ENCODE measurements at regions not wholly inside any gene's neighbourhood (a gene's known extent, or its start where the extent isn't known, plus 50 kb on each side); places are given as distances from the start of the nearest gene placed in this dataset.

DNA sequence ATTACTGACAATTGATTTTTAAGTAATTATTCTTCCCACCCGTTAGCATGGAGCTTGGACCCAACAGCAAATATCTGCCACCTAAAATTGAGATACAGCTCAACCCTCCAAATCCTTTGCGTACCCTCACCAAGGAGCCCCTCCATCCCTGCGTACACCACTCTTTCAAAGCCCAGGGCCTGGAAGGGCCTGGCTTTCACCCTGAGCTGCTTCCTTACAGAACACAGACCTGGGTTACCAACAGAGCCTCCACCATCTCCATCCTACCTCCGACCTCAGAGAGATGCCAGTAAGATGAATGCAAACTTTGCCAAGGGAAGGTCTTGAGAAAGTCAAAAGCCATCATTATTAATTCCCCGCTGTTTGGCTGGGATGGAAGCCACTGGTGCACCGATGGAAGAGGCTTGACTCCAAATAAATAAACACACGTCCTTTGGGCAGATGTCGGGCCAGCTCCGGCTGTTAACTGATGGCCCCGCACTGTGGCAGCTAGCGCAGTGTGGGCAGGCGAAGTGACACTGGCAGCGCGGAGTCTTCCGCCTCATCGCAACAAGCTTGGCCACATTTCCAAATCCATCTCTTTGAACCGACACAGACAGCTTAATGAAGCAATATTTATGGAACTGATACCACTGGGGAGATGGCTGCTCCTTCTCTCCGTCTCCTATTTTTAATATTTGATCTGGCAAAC, 150.2 kb upstream of the VSTM2B start (continued):
- TF ChIP-seq, protein P1, sequence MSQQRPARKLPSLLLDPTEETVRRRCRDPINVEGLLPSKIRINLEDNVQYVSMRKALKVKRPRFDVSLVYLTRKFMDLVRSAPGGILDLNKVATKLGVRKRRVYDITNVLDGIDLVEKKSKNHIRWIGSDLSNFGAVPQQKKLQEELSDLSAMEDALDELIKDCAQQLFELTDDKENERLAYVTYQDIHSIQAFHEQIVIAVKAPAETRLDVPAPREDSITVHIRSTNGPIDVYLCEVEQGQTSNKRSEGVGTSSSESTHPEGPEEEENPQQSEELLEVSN (IDR thresholded peaks at IDR 0.05; ENCODE audit: borderline replicate concordance, low read depth), result no peak
- no peak for TF ChIP-seq HDAC2 (IDR thresholded peaks at IDR 0.05)
- no peak for TF ChIP-seq MAZ (IDR thresholded peaks at IDR 0.05; ENCODE audit: borderline replicate concordance, low read depth, low read length)
- no peak for TF ChIP-seq RARB (CRISPR knock-in tag; IDR thresholded peaks at IDR 0.05)
- TF ChIP-seq GATA3 (IDR thresholded peaks at IDR 0.05; ENCODE audit: borderline replicate concordance), result no peak

DNA sequence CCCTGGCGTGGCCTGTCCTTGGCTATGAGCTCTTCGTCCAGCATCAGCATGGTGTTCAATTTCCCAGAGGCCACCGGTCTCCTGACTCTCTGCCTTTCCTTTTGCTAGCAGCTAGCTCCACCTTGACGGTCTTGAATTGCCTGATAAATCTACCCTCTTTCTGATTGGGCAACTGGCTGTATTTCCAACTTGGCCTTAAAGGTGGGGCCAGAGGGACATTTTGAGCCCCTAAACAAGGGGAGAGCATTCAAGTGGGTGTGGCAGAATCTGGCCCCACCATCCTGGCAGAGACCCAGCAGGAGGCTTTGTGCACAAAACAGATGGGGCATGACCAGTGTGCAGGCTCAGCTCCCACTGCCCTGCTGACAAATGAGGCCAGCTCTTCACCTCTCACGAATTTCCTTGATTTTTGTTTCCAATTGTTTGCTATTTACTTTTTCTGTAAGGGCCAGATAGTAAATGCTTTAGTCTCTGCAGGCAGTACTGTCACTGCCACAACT, 148.9 kb upstream of the VSTM2B start:
- WGBS (ENCODE audit: missing lambda C conversion rate), result 2% methylated on average over 5 of the region's 5 CpGs
- H3K9me3 ChIP-seq, result no peaks in the 10 kb centered on the region; the same call in 2 of the 3 replicates
- ATAC-seq, result no peak
- H3K4me3 ChIP-seq, result no peak overlapping the region
- H3K4me1 ChIP-seq, result no peaks in the 10 kb centered on the region
- H3K4me2 ChIP-seq, result no peak overlapping the region
- FAIRE-seq, result no peak
- H3K27ac ChIP-seq, result no peak overlapping the region
- ChIA-PET CTCF (interaction anchor here (0.9 kb wide), 1 partner anchor 8 kb away, joined by 5 read pairs; no protein-coding TSS in a partner anchor), POLR2A (no interaction called here)
- TF ChIP-seq MAFK (IDR thresholded peaks at IDR 0.05; ENCODE audit: partially characterized antibody) (no peak), EHF (CRISPR knock-in tag; IDR thresholded peaks at IDR 0.05) (no peak), KDM1A (IDR thresholded peaks at IDR 0.05; ENCODE audit: low read depth) (no peak), TFCP2L1 (CRISPR knock-in tag; IDR thresholded peaks at IDR 0.05) (no peak), EHMT2 (IDR thresholded peaks at IDR 0.05; ENCODE audit: low read depth) (no peak), RARB (CRISPR knock-in tag; IDR thresholded peaks at IDR 0.05) (no peak), HOXA7 (CRISPR knock-in tag; IDR thresholded peaks at IDR 0.05) (no peak), KDM5A (IDR thresholded peaks at IDR 0.05) (no peak), CBX2 (IDR thresholded peaks at IDR 0.05; ENCODE audit: borderline replicate concordance, low read depth) (no peak), JUN (IDR thresholded peaks at IDR 0.05) (no peak), GATA3 (IDR thresholded peaks at IDR 0.05; ENCODE audit: borderline replicate concordance) (no peak), FOSB (CRISPR knock-in tag; IDR thresholded peaks at IDR 0.05) (no peak), HOXB5 (CRISPR knock-in tag; IDR thresholded peaks at IDR 0.05) (no peak), MYC (IDR thresholded peaks at IDR 0.05; ENCODE audit: borderline replicate concordance, low read length) (no peak), RCOR1 (IDR thresholded peaks at IDR 0.05; ENCODE audit: low read depth, low read length) (no peak)
- TF ChIP-seq, protein P2, sequence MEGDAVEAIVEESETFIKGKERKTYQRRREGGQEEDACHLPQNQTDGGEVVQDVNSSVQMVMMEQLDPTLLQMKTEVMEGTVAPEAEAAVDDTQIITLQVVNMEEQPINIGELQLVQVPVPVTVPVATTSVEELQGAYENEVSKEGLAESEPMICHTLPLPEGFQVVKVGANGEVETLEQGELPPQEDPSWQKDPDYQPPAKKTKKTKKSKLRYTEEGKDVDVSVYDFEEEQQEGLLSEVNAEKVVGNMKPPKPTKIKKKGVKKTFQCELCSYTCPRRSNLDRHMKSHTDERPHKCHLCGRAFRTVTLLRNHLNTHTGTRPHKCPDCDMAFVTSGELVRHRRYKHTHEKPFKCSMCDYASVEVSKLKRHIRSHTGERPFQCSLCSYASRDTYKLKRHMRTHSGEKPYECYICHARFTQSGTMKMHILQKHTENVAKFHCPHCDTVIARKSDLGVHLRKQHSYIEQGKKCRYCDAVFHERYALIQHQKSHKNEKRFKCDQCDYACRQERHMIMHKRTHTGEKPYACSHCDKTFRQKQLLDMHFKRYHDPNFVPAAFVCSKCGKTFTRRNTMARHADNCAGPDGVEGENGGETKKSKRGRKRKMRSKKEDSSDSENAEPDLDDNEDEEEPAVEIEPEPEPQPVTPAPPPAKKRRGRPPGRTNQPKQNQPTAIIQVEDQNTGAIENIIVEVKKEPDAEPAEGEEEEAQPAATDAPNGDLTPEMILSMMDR (IDR thresholded peaks at IDR 0.05), result no peak
- TF ChIP-seq, protein P1 (IDR thresholded peaks at IDR 0.05; ENCODE audit: borderline replicate concordance, low read depth), result no peak
- TF ChIP-seq, protein P3, sequence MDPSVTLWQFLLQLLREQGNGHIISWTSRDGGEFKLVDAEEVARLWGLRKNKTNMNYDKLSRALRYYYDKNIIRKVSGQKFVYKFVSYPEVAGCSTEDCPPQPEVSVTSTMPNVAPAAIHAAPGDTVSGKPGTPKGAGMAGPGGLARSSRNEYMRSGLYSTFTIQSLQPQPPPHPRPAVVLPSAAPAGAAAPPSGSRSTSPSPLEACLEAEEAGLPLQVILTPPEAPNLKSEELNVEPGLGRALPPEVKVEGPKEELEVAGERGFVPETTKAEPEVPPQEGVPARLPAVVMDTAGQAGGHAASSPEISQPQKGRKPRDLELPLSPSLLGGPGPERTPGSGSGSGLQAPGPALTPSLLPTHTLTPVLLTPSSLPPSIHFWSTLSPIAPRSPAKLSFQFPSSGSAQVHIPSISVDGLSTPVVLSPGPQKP (IDR thresholded peaks at IDR 0.05; ENCODE audit: low read depth, low read length), result no peak
- TF ChIP-seq, protein P4, sequence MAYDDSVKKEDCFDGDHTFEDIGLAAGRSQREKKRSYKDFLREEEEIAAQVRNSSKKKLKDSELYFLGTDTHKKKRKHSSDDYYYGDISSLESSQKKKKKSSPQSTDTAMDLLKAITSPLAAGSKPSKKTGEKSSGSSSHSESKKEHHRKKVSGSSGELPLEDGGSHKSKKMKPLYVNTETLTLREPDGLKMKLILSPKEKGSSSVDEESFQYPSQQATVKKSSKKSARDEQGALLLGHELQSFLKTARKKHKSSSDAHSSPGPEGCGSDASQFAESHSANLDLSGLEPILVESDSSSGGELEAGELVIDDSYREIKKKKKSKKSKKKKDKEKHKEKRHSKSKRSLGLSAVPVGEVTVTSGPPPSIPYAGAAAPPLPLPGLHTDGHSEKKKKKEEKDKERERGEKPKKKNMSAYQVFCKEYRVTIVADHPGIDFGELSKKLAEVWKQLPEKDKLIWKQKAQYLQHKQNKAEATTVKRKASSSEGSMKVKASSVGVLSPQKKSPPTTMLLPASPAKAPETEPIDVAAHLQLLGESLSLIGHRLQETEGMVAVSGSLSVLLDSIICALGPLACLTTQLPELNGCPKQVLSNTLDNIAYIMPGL (CRISPR knock-in tag; IDR thresholded peaks at IDR 0.05; ENCODE audit: borderline replicate concordance), result no peak
- TF ChIP-seq, protein P5, sequence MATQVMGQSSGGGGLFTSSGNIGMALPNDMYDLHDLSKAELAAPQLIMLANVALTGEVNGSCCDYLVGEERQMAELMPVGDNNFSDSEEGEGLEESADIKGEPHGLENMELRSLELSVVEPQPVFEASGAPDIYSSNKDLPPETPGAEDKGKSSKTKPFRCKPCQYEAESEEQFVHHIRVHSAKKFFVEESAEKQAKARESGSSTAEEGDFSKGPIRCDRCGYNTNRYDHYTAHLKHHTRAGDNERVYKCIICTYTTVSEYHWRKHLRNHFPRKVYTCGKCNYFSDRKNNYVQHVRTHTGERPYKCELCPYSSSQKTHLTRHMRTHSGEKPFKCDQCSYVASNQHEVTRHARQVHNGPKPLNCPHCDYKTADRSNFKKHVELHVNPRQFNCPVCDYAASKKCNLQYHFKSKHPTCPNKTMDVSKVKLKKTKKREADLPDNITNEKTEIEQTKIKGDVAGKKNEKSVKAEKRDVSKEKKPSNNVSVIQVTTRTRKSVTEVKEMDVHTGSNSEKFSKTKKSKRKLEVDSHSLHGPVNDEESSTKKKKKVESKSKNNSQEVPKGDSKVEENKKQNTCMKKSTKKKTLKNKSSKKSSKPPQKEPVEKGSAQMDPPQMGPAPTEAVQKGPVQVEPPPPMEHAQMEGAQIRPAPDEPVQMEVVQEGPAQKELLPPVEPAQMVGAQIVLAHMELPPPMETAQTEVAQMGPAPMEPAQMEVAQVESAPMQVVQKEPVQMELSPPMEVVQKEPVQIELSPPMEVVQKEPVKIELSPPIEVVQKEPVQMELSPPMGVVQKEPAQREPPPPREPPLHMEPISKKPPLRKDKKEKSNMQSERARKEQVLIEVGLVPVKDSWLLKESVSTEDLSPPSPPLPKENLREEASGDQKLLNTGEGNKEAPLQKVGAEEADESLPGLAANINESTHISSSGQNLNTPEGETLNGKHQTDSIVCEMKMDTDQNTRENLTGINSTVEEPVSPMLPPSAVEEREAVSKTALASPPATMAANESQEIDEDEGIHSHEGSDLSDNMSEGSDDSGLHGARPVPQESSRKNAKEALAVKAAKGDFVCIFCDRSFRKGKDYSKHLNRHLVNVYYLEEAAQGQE (IDR thresholded peaks at IDR 0.05), result no peak
- no peak for DNase-seq (ENCODE audit: low read depth in 1 of 2, low spot score in 1 of 2)

Measured in A549 (cell line).